Erythroblast (primary cell): ENCODE measurements at regions not wholly inside any gene's neighbourhood (a gene's known extent, or its start where the extent isn't known, plus 50 kb on each side); places are given as distances from the start of the nearest gene placed in this dataset.

Experiments used
- GATA1 ChIP-seq: IDR thresholded peaks from 2 replicates; pipeline ENCODE4 v1.6.1; 2011; ENCODE audit warnings: low read depth, mild to moderate bottlenecking, control low read depth, low read length, moderate library complexity
- POLR2A ChIP-seq: IDR thresholded peaks from 2 replicates; pipeline ENCODE4 v1.6.1; 2011; ENCODE audit warnings: mild to moderate bottlenecking, low read length

DNA sequence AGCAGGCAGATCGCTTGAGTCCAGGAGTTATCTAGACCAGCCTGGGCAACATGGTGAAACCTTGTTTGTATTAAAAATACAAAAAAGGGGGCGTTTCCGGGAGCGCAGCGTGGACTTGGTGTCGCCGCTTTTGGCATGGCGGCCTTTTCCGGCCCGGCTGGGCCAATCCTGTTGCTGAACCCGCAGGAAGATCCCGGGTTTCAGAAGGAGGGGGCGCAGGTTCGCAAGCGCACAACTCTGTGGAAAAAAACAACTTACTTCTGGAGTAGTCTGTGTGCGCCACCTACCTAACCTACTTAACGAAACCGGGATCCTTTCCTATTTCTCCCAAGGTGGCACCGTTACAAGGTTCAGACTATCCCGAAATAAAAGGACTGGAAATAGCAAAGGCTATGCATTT, 198.6 kb downstream of the MSX2 start:
- TF ChIP-seq POLR2A (no peak), GATA1 (no peak)
